ENCODE measurements at regions not wholly inside any gene's neighbourhood (a gene's known extent, or its start where the extent isn't known, plus 50 kb on each side); places are given as distances from the start of the nearest gene placed in this dataset.

- H3F3A ChIP-seq (ENCODE audit: low read depth), result no peaks in the 10 kb centered on the region
- H4K20me1 ChIP-seq (ENCODE audit: insufficient read depth, low read length, poor library complexity, severe bottlenecking), result no peaks in the 10 kb centered on the region
- H3K36me3 ChIP-seq (ENCODE audit: insufficient read depth, low read length), result no peaks in the 10 kb centered on the region
- H3K4me2 ChIP-seq (ENCODE audit: low read depth, low read length, poor library complexity, severe bottlenecking), result no peak overlapping the region
- H3K79me2 ChIP-seq (ENCODE audit: insufficient read depth, low read length), result no peaks in the 10 kb centered on the region
- no peak overlapping the region for H2AFZ ChIP-seq (ENCODE audit: low read length)
- no peaks in the 10 kb centered on the region for H3K9me3 ChIP-seq (ENCODE audit: insufficient read depth, low read depth, low read length)
- no peak overlapping the region for H3K4me3 ChIP-seq (ENCODE audit: low read length, poor library complexity, severe bottlenecking)
- TF ChIP-seq CTCF (conservative IDR thresholded peaks at IDR 0.05; ENCODE audit: low read length) (no peak), EZH2phosphoT487 (IDR thresholded peaks at IDR 0.05; ENCODE audit: borderline replicate concordance) (no peak)
- no peak overlapping the region for H3K9ac ChIP-seq (ENCODE audit: low read depth, low read length, poor library complexity, severe bottlenecking)
- H3K27me3 ChIP-seq (ENCODE audit: insufficient read depth, low read length, poor library complexity, severe bottlenecking), result no peaks in the 10 kb centered on the region
- no peaks in the 10 kb centered on the region for H3K4me1 ChIP-seq (ENCODE audit: insufficient read depth, low read length, poor library complexity, severe bottlenecking)
- no peaks in the 10 kb centered on the region; the same call in 1 of the 2 replicates for H3K9me2 ChIP-seq (replicated peaks; ENCODE audit: low read depth, low read length)
These were observed 60.6 kb upstream of the ARL15 start for GRCh38 chr5:54370982-54371381.

- no peaks in the 10 kb centered on the region; the same call in 1 of the 2 replicates for H3K9me2 ChIP-seq (replicated peaks; ENCODE audit: low read depth, low read length)
- H3K9me3 ChIP-seq (ENCODE audit: insufficient read depth, low read depth, low read length), result no peaks in the 10 kb centered on the region
- TF ChIP-seq CTCF (conservative IDR thresholded peaks at IDR 0.05; ENCODE audit: low read length) (no peak), EZH2phosphoT487 (IDR thresholded peaks at IDR 0.05; ENCODE audit: borderline replicate concordance) (no peak)
- H3K36me3 ChIP-seq (ENCODE audit: insufficient read depth, low read length), result no peaks in the 10 kb centered on the region
- H3K9ac ChIP-seq (ENCODE audit: low read depth, low read length, poor library complexity, severe bottlenecking), result no peak overlapping the region
- no peaks in the 10 kb centered on the region for H3K79me2 ChIP-seq (ENCODE audit: insufficient read depth, low read length)
- no peak overlapping the region for H3K4me3 ChIP-seq (ENCODE audit: low read length, poor library complexity, severe bottlenecking)
- H3K4me1 ChIP-seq (ENCODE audit: insufficient read depth, low read length, poor library complexity, severe bottlenecking), result no peaks in the 10 kb centered on the region
- no peaks in the 10 kb centered on the region for H3K27me3 ChIP-seq (ENCODE audit: insufficient read depth, low read length, poor library complexity, severe bottlenecking)
- no peaks in the 10 kb centered on the region for H3F3A ChIP-seq (ENCODE audit: low read depth)
- no peaks in the 10 kb centered on the region for H4K20me1 ChIP-seq (ENCODE audit: insufficient read depth, low read length, poor library complexity, severe bottlenecking)
- H3K4me2 ChIP-seq (ENCODE audit: low read depth, low read length, poor library complexity, severe bottlenecking), result no peak overlapping the region
- H2AFZ ChIP-seq (ENCODE audit: low read length), result no peak overlapping the region
These were observed 57.5 kb upstream of the ARL15 start for GRCh38 chr5:54367844-54368243.

GRCh38 chr5:54366707-54367106, 56.3 kb upstream of the ARL15 start:
- Histone ChIP-seq H3K9ac (ENCODE audit: low read depth, low read length, poor library complexity, severe bottlenecking) (no peak overlapping the region), H3K36me3 (ENCODE audit: insufficient read depth, low read length) (no peaks in the 10 kb centered on the region), H3F3A (ENCODE audit: low read depth) (no peaks in the 10 kb centered on the region), H3K9me2 (replicated peaks; ENCODE audit: low read depth, low read length) (no peaks in the 10 kb centered on the region; the same call in 1 of the 2 replicates), H3K4me2 (ENCODE audit: low read depth, low read length, poor library complexity, severe bottlenecking) (no peak overlapping the region), H2AFZ (ENCODE audit: low read length) (no peak overlapping the region), H3K9me3 (ENCODE audit: insufficient read depth, low read depth, low read length) (no peaks in the 10 kb centered on the region), H3K4me1 (ENCODE audit: insufficient read depth, low read length, poor library complexity, severe bottlenecking) (no peaks in the 10 kb centered on the region), H3K79me2 (ENCODE audit: insufficient read depth, low read length) (no peaks in the 10 kb centered on the region), H3K27me3 (ENCODE audit: insufficient read depth, low read length, poor library complexity, severe bottlenecking) (no peaks in the 10 kb centered on the region), H4K20me1 (ENCODE audit: insufficient read depth, low read length, poor library complexity, severe bottlenecking) (no peaks in the 10 kb centered on the region), H3K4me3 (ENCODE audit: low read length, poor library complexity, severe bottlenecking) (no peak overlapping the region)
- no peak for TF ChIP-seq EZH2phosphoT487 (IDR thresholded peaks at IDR 0.05; ENCODE audit: borderline replicate concordance)
- no peak for TF ChIP-seq CTCF (conservative IDR thresholded peaks at IDR 0.05; ENCODE audit: low read length)
